ENCODE measurements at regions not wholly inside any gene's neighbourhood (a gene's known extent, or its start where the extent isn't known, plus 50 kb on each side); places are given as distances from the start of the nearest gene placed in this dataset.

DNA sequence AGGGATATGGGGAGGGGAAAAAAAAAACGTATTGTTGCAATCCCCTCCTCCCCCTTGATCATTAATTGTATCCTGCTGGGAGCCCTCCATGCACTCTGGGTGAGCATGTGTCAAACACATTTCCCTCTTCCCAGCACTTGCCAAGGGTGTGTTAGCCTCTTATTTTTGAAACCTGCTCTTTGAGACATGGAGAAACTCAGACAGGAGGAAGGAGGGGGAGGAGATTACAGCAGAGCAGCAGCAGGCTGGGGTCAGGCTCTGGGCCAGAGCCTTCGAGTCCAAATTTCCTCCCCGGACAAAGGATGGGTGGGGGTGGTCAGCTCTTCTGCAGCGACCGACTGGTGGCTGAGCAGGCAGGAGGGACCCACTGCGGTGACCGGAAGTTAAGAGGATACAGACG lies 64.7 kb downstream of the SOX9 start:
- TF ChIP-seq, protein P1, sequence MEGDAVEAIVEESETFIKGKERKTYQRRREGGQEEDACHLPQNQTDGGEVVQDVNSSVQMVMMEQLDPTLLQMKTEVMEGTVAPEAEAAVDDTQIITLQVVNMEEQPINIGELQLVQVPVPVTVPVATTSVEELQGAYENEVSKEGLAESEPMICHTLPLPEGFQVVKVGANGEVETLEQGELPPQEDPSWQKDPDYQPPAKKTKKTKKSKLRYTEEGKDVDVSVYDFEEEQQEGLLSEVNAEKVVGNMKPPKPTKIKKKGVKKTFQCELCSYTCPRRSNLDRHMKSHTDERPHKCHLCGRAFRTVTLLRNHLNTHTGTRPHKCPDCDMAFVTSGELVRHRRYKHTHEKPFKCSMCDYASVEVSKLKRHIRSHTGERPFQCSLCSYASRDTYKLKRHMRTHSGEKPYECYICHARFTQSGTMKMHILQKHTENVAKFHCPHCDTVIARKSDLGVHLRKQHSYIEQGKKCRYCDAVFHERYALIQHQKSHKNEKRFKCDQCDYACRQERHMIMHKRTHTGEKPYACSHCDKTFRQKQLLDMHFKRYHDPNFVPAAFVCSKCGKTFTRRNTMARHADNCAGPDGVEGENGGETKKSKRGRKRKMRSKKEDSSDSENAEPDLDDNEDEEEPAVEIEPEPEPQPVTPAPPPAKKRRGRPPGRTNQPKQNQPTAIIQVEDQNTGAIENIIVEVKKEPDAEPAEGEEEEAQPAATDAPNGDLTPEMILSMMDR (IDR thresholded peaks at IDR 0.05; ENCODE audit: insufficient read depth, missing control alignments) = no peak
- FAIRE-seq (no peak), DNase-seq (ENCODE audit: insufficient read length, low spot score) (no peak)

DNA sequence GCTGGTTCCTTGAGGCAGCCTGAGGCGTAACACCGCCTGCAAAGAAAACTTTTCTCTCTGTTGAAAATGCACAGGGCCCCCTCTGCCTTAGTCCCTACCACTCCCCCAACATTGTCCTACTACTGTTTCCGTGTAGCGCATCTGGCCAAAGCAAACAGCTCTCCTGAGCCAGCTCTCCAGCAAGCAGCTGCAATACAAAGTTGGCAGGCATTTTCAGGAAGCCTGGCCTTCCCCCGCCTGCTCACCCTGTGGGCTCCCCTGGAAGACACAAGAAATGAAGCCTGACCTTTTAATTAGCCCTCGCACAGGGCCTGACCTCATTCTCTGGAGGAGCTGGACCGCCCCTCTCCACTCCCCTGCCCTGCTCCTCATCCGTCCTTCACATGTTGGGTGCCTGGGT lies 66.7 kb downstream of the SOX9 start:
- no peak for DNase-seq (ENCODE audit: insufficient read length, low spot score)
- TF ChIP-seq, protein P1 (IDR thresholded peaks at IDR 0.05; ENCODE audit: insufficient read depth, missing control alignments) = no peak
- no peak for FAIRE-seq

DNA sequence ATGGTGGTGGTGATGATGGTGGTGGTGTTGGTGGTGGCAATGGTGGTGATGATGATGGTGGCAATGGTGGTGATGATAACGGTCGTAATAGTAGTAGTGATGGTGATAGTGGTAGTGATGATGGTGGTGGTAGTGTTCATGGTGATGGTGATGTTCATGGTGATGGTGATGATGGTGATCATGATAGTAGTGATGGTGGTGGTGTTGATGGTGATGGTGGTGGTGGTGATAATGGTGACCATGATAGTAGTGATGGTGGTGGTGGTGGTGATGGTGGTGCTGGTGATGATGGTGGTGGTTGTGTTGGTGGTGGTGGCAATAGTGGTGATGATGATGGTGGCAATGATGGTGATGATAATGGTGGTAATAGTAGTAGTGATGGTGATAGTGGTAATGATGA lies 68.0 kb downstream of the SOX9 start:
- FAIRE-seq (no peak), DNase-seq (ENCODE audit: insufficient read length, low spot score) (no peak)
- TF ChIP-seq, protein P1 (IDR thresholded peaks at IDR 0.05; ENCODE audit: insufficient read depth, missing control alignments) = no peak

DNA sequence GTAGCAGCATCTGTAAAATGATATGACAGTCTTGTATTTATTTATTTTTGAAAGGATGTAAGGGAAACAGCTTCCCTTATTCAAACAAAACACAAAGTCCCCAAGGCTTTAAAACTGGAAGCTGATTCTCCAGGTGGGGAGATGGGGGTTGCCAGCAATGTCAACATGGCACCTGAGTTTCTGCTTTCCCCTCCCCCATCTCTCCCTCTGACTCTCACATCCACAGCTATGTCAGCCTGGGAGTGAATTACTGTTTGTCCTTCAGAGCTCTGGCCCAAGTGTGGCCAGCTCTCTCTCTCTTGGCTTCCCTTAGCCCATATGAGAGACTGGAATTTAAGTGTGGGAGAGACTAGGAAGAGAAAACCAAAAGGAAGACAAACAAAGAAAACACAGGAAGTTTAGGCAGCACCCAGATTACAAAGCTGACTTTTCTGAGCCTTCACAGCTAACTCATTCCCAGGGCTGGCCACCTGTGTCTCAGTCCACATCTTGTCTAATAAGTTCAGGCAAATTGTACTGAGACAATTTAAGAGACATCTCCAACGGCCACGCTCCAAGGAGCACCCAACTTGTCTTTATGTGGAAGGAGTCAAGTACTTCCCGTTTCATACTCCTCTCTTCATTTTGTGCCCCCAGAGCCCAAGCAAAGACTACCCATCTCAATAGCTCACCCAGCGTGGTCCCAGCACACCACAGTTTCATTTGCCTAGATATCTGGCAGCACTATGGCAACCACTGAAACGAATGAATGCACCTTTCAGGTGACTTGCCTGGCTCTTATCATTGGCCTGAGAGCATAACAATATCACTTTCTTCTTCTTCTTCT lies 69.2 kb downstream of the SOX9 start:
- no peak for DNase-seq (ENCODE audit: insufficient read length, low spot score)
- TF ChIP-seq, protein P1 (IDR thresholded peaks at IDR 0.05; ENCODE audit: insufficient read depth, missing control alignments) = no peak
- no peak for FAIRE-seq

DNA sequence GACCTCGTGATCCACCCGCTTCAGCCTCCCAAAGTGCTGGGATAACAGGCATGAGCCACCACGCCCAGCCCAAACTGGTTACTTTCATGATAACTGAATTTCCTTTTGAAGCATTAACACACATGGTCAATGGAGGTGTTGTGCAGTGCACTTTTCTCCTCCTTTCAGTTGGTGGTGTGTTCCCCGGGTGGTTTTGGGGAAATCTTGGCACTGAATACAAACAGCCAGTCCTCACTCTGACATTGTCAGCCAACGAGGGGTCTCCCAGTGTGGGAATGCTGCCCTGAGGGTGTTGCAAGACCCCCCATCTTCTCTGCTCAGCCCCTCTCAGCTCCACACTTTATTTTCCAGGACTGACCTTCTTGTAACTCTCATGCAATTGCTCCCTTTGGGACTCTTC lies 70.5 kb downstream of the SOX9 start:
- FAIRE-seq = no peak
- TF ChIP-seq, protein P1 (IDR thresholded peaks at IDR 0.05; ENCODE audit: insufficient read depth, missing control alignments) = no peak

DNA sequence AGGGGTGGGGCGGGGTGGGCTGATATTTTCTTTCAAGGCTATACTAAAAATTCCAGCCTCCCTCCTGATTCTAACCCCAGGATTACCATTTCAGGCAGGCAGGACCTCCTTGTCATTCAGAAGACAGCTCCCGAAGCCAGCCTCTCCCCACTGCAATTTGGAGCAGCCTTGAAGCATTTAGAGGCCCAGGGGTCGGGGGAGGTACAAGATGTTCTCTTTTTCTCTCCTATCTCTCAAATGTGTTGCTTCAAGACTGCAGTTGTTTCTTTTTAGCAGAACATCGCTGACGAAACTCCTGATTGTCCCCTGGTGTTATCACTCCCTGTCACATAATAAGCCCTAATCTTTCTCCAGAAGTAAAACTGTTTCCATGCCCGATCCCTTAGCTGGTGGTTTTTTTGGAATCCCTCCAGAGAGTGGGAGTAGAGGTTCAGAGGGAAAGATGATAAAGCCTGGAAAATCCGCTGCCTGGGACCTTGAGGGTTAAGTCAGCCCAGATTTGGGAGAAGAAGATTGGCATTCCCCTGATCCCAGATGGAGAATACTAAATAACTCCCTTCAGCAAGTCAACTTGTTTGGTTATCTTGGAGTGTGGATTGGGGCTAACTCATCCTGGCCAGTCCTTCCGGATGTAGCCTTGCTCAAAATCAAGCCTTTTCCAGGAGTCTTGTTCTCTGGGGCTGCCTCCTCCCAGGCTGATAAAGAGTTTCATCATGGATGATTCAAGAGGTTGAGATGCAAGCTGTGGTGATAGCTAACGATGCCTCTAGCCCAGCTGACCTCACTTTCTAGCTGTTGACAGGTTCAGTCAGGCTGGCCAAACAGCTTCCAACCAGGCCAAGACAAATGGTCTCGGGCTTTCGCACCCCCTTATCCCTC lies 71.3 kb downstream of the SOX9 start:
- no peak for FAIRE-seq
- DNase-seq (ENCODE audit: insufficient read length, low spot score) = no peak
- TF ChIP-seq, protein P1 (IDR thresholded peaks at IDR 0.05; ENCODE audit: insufficient read depth, missing control alignments) = no peak

More for the DNA sequence above, 70.5 kb downstream of the SOX9 start:
- DNase-seq (ENCODE audit: insufficient read length, low spot score) = no peak
